ENCODE measurements at regions not wholly inside any gene's neighbourhood (a gene's known extent, or its start where the extent isn't known, plus 50 kb on each side); places are given as distances from the start of the nearest gene placed in this dataset.

DNA sequence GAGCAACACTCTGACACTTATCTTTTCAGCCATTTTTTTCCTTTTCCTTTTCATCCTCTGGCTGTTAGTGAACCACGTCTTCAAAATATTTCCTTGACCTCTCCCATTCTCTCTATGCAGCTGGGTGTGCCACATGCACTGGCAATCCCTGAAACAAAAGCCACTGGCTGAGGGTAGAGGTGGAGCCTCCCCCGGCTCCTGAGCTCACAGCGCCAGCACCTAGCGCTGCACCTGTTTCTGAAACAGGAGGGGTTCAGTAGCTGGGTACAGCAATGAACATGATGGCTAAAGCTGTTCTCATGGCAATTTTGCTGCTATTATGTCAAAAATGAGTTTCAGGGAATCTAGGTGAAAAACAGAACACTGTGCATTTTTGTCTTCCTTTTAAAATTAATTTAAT, 314.7 kb upstream of the ATP10A start:
- no peak for DNase-seq

DNA sequence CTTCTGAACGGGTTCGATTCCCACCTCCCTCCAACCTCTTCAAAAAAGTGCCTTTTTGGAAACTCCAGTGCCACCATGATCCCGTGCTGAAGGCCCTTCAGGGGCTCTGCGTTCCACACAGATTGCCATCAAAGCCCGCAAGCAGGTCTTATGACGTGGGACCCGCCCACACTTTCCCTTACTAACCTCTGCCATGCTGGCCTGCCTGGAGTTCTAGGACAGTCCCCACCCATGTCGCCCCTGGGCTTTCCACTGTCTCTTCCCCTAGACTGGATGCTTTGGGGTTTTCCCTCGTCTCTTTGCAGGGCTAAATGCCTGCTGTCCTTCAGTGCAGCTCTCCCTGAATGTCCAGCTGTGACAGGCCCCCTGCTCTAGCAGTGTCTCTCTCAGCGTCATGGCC, 313.7 kb upstream of the ATP10A start:
- DNase-seq: no peak

DNA sequence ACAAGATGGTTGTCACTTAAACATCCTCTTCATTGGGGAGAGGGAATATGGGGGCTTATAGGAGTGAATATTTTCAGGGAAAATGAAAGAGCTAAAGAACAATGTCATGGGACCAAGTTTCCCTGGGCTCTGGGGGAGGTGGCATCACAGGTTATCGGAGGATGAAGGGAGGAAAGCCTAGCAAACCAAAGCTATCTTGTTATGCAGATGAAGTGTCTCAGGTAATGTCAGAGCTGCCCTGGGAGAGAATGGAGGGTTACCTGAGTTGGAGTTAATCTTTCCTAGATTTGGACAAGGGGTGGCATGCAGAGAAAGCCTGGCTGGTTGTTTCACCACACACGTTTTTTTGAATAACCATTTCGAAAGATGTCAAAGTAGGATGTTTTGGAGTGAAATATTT, 308.1 kb upstream of the ATP10A start:
- DNase-seq: no peak

DNA sequence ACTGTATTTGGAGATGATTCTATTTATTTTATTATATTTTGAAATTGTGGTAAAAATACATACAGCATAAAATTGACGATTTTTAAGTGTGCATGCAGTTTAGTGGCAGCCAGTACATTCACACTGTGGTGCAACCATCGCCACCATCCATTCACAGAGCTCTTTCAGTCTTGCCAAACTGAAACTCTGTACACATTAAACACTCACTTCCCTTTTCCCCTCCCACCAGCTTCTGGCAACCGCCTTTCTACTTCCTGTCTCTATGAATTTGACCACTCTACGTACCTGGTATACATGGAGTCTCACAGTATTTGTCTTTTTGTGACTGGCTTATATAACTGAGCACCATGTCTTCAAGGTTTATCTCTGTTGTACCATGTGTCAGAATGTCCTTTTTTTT, 303.3 kb upstream of the ATP10A start:
- DNase-seq: peak; percentile 3

DNA sequence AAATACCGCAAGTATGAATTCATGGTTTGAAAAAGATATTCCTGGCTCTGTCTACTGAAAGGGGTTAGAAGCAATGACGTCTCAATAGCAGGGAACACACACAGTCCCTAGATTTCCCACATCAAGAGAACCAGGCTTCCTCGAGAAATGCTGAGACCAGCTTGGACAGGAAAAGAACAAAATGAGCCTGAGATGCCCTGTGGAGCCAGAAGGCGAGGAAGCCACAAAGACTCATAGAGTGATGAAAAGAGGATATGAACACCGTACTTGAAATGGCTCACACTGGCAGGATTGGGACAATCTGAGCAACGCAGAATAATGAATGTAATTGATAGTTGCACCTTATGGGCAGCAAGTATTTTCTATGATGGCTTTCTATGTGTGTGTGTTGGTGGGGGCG, 302.4 kb upstream of the ATP10A start:
- no peak for DNase-seq

DNA sequence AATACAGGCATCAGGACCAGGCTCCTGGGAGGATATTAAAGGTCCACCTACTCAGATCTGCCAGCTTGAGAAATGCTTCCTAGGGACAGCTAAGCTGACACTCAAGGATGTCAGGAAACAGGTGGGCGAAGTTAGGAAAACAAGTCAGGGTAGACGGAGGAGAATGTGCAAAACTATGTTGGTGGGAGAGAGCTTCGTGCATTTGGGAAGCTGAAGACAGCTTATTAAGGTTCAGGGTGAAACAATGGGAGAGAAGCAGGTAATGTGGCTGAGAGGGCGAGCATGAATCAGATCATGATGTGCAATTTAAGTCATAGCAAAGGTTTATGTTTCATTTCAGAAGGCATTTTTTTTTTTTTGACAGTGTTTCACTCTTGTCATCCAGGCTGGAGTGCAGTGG, 297.2 kb upstream of the ATP10A start:
- DNase-seq: no peak

DNA sequence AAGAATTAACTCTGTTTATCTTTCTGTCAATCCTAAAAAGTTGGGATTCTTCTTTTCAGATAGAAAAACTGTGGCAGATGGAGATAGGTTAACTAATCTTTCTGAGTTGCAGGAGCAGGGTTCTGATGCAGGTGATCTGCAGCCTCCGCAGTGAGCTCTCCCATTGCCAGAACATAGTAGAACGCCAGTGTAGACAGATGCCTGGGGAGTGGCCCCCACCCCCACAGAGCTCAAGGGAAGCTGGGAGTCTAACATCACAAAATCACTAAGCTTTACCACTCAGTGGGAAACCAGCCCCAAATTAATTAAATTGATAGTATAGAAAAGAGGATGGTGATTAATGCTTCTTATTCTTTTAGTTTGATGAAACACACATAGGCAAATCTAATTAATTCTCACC, 295.0 kb upstream of the ATP10A start:
- no peak for DNase-seq

DNA sequence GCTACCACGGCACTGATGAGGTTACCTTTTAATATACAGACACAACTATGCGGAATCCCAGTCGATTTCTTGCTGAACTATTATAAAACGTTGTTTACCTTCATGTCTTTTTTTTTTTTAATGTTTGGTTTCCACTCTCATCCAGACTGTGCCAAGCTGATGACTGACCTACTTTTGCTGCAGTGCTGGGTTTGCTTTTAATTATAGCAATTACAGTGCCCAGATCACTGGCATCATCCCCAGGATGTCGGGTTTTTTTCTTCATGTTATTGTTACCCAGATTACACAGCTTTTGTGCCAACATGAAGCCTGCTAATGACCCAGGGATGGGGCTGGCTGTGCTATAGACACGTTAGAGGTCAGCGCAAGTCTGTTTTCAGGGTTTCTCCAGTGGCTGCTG, 294.0 kb upstream of the ATP10A start:
- no peak for DNase-seq

DNA sequence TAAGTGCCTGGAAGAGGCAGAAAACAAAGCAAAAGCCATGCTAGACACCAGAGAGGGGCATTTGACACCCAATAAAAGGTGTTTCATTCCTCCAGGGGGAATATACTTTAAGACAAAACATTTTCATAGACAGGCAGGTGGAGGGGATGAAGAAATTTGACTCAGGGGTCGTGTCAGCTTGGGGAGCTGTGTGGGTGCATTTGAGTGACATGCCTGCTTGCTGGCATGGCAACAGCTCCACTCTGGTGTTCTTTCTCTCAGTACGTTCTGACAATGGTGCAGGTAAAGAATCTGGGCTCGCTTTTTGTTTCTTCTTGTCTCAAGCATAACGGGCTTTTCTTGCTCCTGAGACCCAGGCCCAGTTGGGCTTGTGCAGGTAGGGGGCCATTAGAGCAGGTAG, 292.9 kb upstream of the ATP10A start:
- DNase-seq: no peak

DNA sequence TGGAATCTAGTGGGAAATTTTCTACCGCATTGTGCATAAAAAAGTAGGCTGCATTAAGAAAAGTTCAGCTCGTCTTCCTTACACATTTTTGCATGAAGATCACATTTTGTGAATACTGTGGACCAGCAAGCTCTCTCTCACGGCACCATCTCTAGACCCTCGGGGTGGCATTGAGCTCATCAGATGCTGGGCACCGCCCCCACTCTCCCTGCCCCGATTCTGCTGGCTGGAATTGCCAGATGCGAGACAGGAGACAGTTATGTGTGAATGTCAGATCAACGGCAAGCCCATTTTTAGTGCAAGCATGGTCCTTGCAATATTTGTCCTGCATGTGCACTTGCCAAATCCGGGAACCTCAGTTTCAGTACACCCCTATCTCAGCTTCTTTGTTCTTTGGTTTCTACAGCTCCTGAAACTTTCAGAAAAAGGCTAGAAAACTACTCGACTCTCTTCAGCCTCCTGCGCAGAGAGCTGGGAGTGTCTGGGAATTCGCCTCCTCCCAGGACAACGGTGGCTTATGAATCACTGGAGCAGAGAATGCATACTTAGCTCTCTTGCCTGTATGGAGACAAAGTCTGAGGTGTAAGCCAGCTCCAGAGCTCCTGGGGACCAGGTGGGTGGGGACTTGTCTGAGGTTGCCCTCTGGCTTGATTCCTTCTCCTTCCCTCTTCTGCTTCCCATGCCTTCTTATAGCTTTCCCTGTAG, 285.2 kb upstream of the ATP10A start:
- no peak for DNase-seq

DNA sequence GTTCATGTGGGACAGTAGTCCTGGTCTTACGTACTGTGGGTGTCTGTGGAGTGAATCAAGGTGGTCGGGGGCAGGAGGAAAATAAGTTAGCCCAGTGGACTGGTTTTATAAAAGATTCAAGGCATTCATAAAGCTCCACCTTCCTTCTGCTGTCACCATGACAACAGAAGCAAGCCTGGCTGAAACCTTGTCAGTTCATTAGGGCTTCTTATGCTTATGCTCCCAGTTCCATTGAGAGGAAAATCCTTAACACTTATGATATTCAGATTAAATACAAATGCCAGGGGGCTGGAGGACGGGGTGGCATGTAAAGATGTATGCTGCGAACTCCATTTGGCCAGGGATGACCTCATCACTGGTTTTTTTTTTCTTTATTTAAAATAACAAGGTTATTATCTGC, 283.1 kb upstream of the ATP10A start:
- DNase-seq: no peak

DNA sequence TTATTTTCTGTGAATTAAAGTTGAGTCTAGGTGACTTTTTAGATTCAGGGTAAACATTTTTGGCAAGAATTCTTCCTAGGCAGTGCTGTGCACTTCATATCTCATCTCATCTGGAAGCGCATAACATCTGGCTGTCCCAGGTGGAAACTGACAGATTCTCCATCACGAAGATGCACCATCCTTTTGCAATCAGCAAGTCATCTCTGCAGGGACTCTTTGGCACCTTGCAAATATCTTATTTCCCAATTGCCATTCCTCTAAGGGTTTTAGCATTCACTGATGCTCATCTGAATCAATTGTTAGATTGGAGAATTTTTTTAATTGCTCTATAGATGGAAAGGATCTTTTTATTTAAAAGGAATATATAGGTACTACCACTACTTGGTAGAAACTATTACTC, 282.7 kb upstream of the ATP10A start:
- DNase-seq: no peak

DNA sequence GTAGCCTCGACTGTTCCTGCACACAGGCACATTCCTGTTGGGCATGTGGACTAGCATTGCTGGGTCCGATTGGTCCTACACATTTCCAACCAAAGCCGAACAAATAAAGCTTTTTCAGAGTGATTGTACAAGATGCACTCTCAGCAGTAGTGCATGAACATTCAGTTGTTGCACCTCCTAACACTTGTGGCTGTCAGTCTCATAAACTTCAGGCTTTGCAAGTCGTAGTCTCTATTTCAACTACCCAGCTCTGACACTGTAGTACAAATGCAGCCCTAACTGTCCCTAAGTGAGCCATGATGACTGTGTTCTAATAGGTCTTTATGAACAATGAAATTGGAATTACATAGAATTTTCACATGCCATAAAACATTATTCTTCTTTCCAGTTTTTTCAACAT, 281.7 kb upstream of the ATP10A start:
- no peak for DNase-seq

DNA sequence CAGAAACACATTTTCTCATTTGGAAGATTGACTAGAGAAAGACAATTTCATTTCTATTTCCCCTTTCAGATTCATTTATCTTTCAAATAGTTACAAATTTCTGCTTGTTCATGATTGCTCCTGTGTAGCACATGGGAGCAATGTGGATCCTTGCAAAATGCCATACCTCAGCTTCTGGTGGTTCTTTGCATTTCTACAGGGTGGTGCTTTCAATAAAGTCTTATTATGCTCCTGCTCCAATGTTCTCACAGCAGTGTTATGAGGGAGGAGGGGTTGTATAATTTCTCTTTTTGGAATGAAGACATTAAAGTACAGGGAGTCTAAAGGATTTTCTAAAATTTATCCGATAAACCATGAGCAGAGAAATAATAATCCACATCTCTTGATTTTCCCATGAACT, 280.1 kb upstream of the ATP10A start:
- no peak for DNase-seq

DNA sequence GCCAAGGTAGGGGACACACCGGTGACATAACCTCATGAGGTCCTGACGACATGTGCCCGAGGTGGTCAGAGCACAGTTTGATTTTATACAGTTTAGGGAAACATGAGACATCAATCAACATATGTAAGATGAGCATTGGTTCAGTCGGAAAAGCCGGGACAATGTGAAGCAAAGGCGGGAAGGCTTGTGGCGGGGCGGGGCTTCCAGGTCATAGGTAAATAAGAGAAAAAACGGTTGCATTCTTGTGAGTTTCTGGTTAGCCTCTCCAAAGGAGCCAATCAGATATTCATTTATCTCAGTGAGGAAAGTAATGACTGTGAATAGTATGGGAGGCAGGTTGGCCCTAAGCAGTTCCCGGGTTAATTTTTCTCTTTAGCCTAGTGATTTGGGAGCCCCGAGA, 271.7 kb upstream of the ATP10A start:
- DNase-seq: no peak

DNA sequence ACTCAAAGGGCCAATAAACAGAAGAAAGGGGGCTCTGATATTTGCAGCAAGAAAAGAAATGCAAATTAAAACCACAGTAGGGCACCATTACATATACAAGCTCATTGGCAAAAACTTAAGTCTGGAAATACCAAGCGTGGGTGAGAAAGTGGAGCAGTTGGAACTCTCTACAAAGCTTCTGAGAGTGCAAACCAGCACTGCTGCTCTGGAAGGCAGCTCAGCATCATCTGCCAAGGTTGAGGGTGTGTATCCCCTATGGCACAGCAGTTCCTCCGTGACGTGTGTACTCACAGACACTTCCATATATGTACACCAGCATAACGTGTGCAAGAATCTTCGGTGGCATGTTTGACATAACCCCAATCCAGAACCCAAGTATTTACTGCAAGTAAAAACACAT, 271.0 kb upstream of the ATP10A start:
- DNase-seq: no peak

DNA sequence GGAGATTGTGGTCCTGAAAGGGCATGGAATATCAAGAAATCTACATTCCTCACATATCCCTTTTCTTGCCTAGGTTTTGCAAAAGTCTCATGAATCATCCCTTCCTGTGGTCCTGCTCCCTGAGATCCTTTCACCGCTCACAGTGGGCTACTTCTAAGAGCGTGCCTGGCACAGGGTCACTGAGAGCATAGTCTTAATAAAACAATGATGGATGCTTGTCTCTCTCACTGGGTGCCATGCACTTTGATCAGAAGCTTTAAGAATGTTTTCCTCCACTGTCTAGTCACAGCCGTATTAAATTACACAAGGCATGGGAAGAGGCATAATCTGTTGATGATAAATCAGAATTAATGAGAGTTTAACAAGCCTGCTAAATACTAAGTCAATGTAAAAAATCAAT, 269.7 kb upstream of the ATP10A start:
- DNase-seq: no peak

DNA sequence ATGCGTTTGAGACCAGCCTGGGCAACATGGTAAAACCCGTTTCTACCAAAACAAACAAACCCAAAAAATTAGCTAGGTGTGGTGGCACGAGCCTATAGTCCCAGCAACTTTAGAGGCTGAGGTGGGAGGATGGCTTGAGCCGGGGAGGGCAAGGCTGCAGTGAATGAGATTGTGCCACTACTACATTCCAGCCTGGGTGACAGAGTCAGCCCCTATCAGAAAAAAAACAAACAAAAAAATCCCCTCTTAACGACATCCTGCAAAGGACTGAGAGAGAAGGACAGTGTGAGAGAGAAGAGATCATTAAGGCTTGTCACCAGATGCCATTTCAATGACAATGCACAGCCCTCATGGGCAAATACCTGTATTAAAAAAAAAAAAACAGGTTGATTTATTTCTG, 266.7 kb upstream of the ATP10A start:
- DNase-seq: no peak

DNA sequence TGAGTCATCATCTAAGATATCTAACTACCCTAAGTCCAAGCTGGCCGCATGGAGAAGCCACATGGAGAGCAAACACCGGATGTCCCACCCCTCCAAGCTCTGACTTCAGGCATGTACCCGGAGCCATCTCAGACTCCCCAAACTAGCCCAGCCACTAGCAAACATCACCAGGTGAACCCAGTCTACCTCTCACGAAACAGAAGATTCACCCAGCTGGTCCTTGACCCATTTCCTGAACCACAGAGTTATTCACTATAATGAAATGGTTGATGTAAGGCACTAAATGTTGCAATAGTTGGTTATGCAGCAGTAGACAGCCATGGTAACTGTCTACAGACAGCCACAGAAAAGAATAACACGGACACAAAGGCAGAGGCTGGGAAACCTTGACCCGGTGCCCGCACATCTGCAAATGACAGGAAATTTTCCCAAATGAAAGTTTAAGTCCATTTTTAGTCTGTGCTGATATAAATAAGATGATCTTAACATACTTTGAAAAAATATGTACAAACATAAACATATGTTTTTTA, 265.5 kb upstream of the ATP10A start:
- no peak for DNase-seq

DNA sequence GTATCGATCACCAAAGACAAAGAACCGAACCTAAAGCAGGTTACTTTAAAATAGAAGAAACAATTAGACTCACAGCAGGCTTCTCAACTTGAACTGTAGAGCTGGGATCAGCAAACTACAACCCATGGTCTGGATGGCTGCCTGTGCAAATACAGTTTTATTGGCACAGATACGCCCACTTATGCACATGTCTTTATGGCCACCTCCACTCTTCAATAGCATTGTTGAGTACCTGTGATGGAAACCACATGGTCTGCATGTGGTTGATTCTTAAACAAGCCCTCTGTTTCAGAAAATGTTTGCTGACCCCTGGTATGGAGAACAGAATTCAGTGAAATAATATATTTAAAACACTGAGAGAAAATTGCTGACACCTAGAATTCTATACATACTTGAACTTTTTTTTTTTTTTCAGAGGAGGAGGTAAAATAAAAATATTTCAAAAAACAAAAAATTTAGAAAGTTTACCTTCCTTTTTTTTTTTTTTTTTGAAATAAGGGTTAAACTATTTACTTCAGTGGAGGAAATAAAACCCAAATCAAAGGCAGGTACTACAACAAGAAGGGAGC, 263.8 kb upstream of the ATP10A start:
- DNase-seq: no peak

DNA sequence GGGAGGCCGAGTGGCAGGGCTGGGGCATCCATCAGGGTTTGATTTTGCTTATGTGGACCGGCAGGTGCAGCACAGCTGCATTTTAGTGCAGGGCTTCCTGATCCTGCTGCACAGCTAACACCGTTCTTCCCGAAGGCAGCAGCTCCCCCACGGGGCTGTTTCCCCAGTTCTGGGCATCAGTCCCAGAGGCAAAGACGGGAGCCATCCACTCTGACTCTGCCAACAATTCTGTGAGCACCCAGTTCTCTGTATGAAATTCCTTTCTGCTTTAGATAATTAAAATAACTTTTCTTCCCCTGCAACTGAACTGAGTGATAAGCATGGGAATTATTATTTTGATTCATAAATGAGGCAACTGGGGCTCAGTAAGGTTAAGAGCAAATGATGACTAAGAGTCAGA, 262.9 kb upstream of the ATP10A start:
- DNase-seq: no peak

DNA sequence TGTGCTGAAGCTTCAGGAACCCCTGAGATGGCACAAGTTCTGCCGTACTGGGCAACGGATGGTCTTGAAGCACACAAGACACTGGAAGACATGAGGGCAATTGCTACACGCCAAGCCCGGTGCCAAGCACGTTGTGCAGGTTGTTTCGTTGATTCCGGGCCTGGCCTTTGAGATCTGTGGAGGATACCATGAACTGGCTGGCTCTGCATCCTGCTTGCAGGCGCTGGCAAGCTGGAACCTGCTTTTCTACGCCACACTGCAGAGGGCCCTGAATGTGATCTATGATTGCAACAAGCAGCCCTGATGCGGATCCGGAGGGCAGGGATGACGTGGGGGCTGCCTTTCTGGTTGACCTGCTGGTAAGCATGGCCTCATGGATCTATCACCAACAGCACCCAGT, 262.5 kb upstream of the ATP10A start:
- no peak for DNase-seq

DNA sequence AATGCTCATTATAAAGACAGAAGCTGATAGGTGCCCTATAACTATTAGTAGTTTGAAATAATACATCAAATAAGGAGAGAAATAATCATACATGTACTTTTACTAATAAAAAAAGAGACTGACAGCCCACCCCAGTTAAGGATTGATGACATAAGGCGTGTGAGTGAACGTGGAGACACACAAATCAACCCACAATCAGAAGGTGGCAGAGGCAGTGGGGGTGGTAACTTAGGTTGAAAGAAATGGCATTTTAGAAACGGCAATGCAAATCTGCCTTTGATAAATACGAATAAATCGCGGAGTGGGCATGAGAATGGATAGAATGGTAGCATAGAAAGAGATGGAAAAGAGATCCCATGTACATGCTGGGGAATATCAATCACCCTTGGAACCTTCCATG, 256.2 kb upstream of the ATP10A start:
- no peak for DNase-seq

DNA sequence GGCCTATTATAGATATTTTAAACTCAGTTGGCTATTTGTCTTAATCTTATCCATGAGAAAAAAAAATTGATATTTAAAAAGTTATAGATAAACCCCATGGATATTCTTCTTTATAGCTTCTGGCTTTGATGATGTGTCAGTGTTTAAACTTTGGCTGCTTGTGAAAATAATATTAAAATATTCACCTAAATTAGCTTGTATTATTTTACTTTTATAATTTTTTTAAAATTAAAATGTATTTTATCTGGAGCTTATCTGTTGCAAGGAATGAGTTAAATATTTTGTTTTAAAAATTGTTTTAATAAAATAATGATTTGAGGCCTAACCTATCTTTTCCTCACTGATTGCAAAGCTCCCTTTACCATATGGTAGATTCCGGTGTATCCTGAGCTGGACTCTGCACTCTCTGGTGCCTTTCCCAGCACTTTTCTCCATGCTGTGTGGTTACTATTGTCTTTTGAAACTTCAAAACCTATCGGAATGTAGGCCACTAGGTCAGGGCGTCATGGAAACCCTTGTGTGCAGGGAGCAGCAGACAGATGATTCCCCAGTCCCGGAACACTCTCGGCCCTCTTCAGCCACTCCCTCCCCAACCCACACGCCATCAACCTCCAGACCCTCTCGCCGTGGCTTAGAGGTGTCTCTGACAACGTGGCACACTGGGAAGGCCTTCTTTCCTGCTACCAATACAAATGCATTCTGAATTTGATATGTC, 252.3 kb upstream of the ATP10A start:
- no peak for DNase-seq
